ENCODE measurements at regions not wholly inside any gene's neighbourhood (a gene's known extent, or its start where the extent isn't known, plus 50 kb on each side); places are given as distances from the start of the nearest gene placed in this dataset.
A peak's percentile ranks its signal among the peaks of the same experiment; 100 is the strongest.

- no peak for DNase-seq
Measured at GRCh38 chr4:71163317-71163716, 169.9 kb downstream of the DCK start.

GRCh38 chr4:71167083-71167482, 171.7 kb upstream of the SLC4A4 start:
- no peak for DNase-seq

GRCh38 chr4:71171592-71171991, 167.2 kb upstream of the SLC4A4 start:
- DNase-seq, result no peak

- DNase-seq, result no peak
Measured at GRCh38 chr4:71181332-71181731, 157.5 kb upstream of the SLC4A4 start.

- peak in 1 of 2 experiments; percentile 52 for DNase-seq
Measured at GRCh38 chr4:71184195-71184781, 154.5 kb upstream of the SLC4A4 start.

GRCh38 chr4:71185037-71185436, 153.8 kb upstream of the SLC4A4 start:
- DNase-seq, result no peak

- no peak for DNase-seq
Measured at GRCh38 chr4:71186257-71186565, 152.6 kb upstream of the SLC4A4 start.

- no peak for DNase-seq
Measured at GRCh38 chr4:71186566-71187403, 152.0 kb upstream of the SLC4A4 start.

- no peak for DNase-seq
Measured at GRCh38 chr4:71187404-71188155, 151.2 kb upstream of the SLC4A4 start.

GRCh38 chr4:71188156-71188640, 150.6 kb upstream of the SLC4A4 start:
- DNase-seq, result no peak

GRCh38 chr4:71188951-71189350, 149.9 kb upstream of the SLC4A4 start:
- no peak for DNase-seq

- DNase-seq, result no peak
Measured at GRCh38 chr4:71189471-71189870, 149.3 kb upstream of the SLC4A4 start.

- no peak for DNase-seq
Measured at GRCh38 chr4:71194454-71194853, 144.4 kb upstream of the SLC4A4 start.

- no peak for DNase-seq
Measured at GRCh38 chr4:71195924-71196323, 142.9 kb upstream of the SLC4A4 start.

GRCh38 chr4:71198958-71199357, 139.9 kb upstream of the SLC4A4 start:
- no peak for DNase-seq

GRCh38 chr4:71201057-71201456, 137.8 kb upstream of the SLC4A4 start:
- no peak for DNase-seq

GRCh38 chr4:71201817-71202576, 136.8 kb upstream of the SLC4A4 start:
- no peak for DNase-seq

- no peak for DNase-seq
Measured at GRCh38 chr4:71202705-71203104, 136.1 kb upstream of the SLC4A4 start.

GRCh38 chr4:71204056-71204455, 134.8 kb upstream of the SLC4A4 start:
- no peak for DNase-seq

GRCh38 chr4:71206763-71207162, 132.1 kb upstream of the SLC4A4 start:
- no peak for DNase-seq

- no peak for DNase-seq
Measured at GRCh38 chr4:71209161-71209560, 129.7 kb upstream of the SLC4A4 start.

GRCh38 chr4:71210823-71211222, 128.0 kb upstream of the SLC4A4 start:
- DNase-seq, result no peak

- no peak for DNase-seq
Measured at GRCh38 chr4:71211748-71212147, 127.1 kb upstream of the SLC4A4 start.
